ENCODE measurements at regions not wholly inside any gene's neighbourhood (a gene's known extent, or its start where the extent isn't known, plus 50 kb on each side); places are given as distances from the start of the nearest gene placed in this dataset.

DNA sequence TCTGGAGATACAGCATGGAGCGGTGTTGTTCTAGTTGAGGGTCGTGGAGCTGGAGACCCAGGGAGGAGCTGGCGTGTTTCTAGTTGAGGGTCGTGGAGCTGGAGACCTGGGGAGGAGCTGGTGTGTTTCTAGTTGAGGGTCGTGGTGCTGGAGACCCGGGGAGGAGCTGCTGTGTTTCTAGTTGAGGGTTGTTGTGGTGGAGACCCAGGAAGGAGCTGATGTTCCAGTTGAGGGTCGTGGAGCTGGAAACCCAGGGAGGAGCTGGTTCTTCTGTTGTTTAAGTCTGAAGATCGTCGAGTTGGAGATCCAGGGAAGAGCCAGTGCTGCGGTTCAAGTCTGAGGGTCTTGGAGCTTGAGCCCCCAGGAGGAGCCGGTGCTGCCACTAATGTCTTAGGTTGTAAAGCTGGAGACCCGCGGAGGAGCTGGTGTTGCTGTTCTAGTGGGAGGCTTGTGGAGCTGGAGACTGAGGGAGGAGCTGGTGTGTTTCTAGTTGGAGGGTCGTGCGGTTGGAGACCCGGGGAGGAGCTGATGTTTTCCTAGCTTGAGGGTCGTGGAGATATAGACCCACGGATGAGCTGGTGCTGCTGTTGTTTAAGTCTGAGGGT is 155.3 kb downstream of the RTP5 start:
- no peak for TF ChIP-seq CTCF (IDR thresholded peaks at IDR 0.05)
- no peak for TF ChIP-seq HDAC2 (IDR thresholded peaks at IDR 0.05)
- TF ChIP-seq CEBPB (IDR thresholded peaks at IDR 0.05): no peak
- TF ChIP-seq CBX8 (IDR thresholded peaks at IDR 0.05): no peak
- TF ChIP-seq EP300 (IDR thresholded peaks at IDR 0.05): no peak
- no peak for TF ChIP-seq RFX5 (IDR thresholded peaks at IDR 0.05)
- TF ChIP-seq SREBF2 (IDR thresholded peaks at IDR 0.05): no peak
- TF ChIP-seq MAFK (IDR thresholded peaks at IDR 0.05; ENCODE audit: partially characterized antibody): no peak
- TF ChIP-seq ESRRA (IDR thresholded peaks at IDR 0.05; ENCODE audit: borderline replicate concordance, low read length): no peak
- TF ChIP-seq POLR2AphosphoS2 (conservative IDR thresholded peaks at IDR 0.05; ENCODE audit: low read length): no peak
- TF ChIP-seq, protein P1, sequence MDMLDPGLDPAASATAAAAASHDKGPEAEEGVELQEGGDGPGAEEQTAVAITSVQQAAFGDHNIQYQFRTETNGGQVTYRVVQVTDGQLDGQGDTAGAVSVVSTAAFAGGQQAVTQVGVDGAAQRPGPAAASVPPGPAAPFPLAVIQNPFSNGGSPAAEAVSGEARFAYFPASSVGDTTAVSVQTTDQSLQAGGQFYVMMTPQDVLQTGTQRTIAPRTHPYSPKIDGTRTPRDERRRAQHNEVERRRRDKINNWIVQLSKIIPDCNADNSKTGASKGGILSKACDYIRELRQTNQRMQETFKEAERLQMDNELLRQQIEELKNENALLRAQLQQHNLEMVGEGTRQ (IDR thresholded peaks at IDR 0.05): no peak

Measured in A549 (cell line).